Activated naive CD4-positive, alpha-beta T cell treated with anti-CD3 and anti-CD28 coated beads, Interleukin-2, amount 50 U/mL, for 72 hours (primary cell): ENCODE measurements at regions not wholly inside any gene's neighbourhood (a gene's known extent, or its start where the extent isn't known, plus 50 kb on each side); places are given as distances from the start of the nearest gene placed in this dataset.
A peak's percentile ranks its signal among the peaks of the same experiment; 100 is the strongest.

Experiments
- ATAC-seq, 2 donors: fragments of 150-1000 bp; cut with Tn5 transposase; 2 replicates each; pipeline ENCODE4 v1.10.0; 2021; ENCODE audit warnings: mild to moderate bottlenecking in 2 of 2, moderate library complexity in 2 of 2
- DNase-seq, 2 donors: peaks; one replicate each; pipeline ENCODE4 v3.0.0; 2021 to 2022; ENCODE audit warnings: low spot score in 2 of 2
- H3K27ac Mint-ChIP-seq, 2 donors: one replicate each; pipeline ENCODE4 v1.8.0; 2022; ENCODE audit warnings: mild to moderate bottlenecking in 2 of 2, mixed read lengths in 2 of 2
- H3K36me3 Mint-ChIP-seq, 2 donors: one replicate each; pipeline ENCODE4 v1.8.0; 2022; ENCODE audit warnings: mixed read lengths in 2 of 2
- H3K9me3 Mint-ChIP-seq, 2 donors: one replicate each; pipeline ENCODE4 v1.8.0; 2022; ENCODE audit warnings: mixed read lengths in 2 of 2

GRCh38 chr3:34298653-34299052 lies 500.2 kb downstream of the PDCD6IP start:
- ATAC-seq = no peak
- H3K27ac Mint-ChIP-seq = no peak overlapping the region
- H3K36me3 Mint-ChIP-seq = no peaks in the 10 kb centered on the region
- H3K9me3 Mint-ChIP-seq = no peaks in the 10 kb centered on the region
- DNase-seq = no peak

GRCh38 chr3:34300621-34301020 lies 502.2 kb downstream of the PDCD6IP start:
- Mint-ChIP-seq H3K27ac (peak overlapping the region in 1 of 2 donors; percentile 9), H3K36me3 (no peaks in the 10 kb centered on the region), H3K9me3 (no peaks in the 10 kb centered on the region)
- ATAC-seq = no peak
- DNase-seq = no peak

GRCh38 chr3:34301313-34301712 lies 502.9 kb downstream of the PDCD6IP start:
- no peak overlapping the region for H3K27ac Mint-ChIP-seq
- no peak for DNase-seq
- no peak for ATAC-seq
- H3K9me3 Mint-ChIP-seq = no peaks in the 10 kb centered on the region
- H3K36me3 Mint-ChIP-seq = no peaks in the 10 kb centered on the region

GRCh38 chr3:34305266-34305665 lies 506.8 kb downstream of the PDCD6IP start:
- Mint-ChIP-seq H3K9me3 (peaks cover 0 to 8% of the 10 kb centered on the region in 2 donors), H3K27ac (no peak overlapping the region), H3K36me3 (no peaks in the 10 kb centered on the region)
- ATAC-seq (no peak), DNase-seq (no peak)

- ATAC-seq (no peak), DNase-seq (no peak)
- H3K36me3 Mint-ChIP-seq = no peaks in the 10 kb centered on the region
- peaks cover 3 to 20% of the 10 kb centered on the region in 2 donors for H3K9me3 Mint-ChIP-seq
- H3K27ac Mint-ChIP-seq = no peak overlapping the region
Observed at GRCh38 chr3:34312684-34313083, 514.3 kb downstream of the PDCD6IP start.

- no peak for ATAC-seq
- H3K27ac Mint-ChIP-seq = no peak overlapping the region
- H3K36me3 Mint-ChIP-seq = no peaks in the 10 kb centered on the region
- no peak for DNase-seq
- peaks cover 6 to 14% of the 10 kb centered on the region in 2 donors for H3K9me3 Mint-ChIP-seq
Observed at GRCh38 chr3:34319881-34320280, 521.5 kb downstream of the PDCD6IP start.

GRCh38 chr3:34323517-34323916 lies 525.1 kb downstream of the PDCD6IP start:
- no peak for ATAC-seq
- DNase-seq = no peak
- Mint-ChIP-seq H3K27ac (no peak overlapping the region), H3K36me3 (no peaks in the 10 kb centered on the region), H3K9me3 (no peaks in the 10 kb centered on the region)

- H3K36me3 Mint-ChIP-seq = no peaks in the 10 kb centered on the region
- ATAC-seq = no peak
Observed at GRCh38 chr3:34346656-34347055, 548.2 kb downstream of the PDCD6IP start.

GRCh38 chr3:34351882-34352777 lies 553.7 kb downstream of the PDCD6IP start:
- H3K9me3 Mint-ChIP-seq = no peaks in the 10 kb centered on the region
- no peaks in the 10 kb centered on the region for H3K36me3 Mint-ChIP-seq
- no peak for DNase-seq
- ATAC-seq = no peak
- H3K27ac Mint-ChIP-seq = no peak overlapping the region

More at GRCh38 chr3:34346656-34347055, 548.2 kb downstream of the PDCD6IP start:
- Mint-ChIP-seq H3K27ac (no peak overlapping the region), H3K9me3 (no peaks in the 10 kb centered on the region)
- DNase-seq = no peak

GRCh38 chr3:34352778-34353331 lies 554.4 kb downstream of the PDCD6IP start:
- no peak for ATAC-seq
- Mint-ChIP-seq H3K9me3 (no peaks in the 10 kb centered on the region), H3K27ac (no peak overlapping the region), H3K36me3 (no peaks in the 10 kb centered on the region)
- no peak for DNase-seq

- H3K36me3 Mint-ChIP-seq = no peaks in the 10 kb centered on the region
- peaks cover 0 to 4% of the 10 kb centered on the region in 2 donors for H3K9me3 Mint-ChIP-seq
- H3K27ac Mint-ChIP-seq = no peak overlapping the region
- ATAC-seq (no peak), DNase-seq (no peak)
Observed at GRCh38 chr3:34357461-34357860, 559.0 kb downstream of the PDCD6IP start.

GRCh38 chr3:34359064-34359463 lies 560.6 kb downstream of the PDCD6IP start:
- ATAC-seq = no peak
- Mint-ChIP-seq H3K27ac (no peak overlapping the region), H3K36me3 (no peaks in the 10 kb centered on the region), H3K9me3 (peaks cover 0 to 4% of the 10 kb centered on the region in 2 donors)
- DNase-seq = no peak

GRCh38 chr3:34360713-34361112 lies 562.3 kb downstream of the PDCD6IP start:
- Mint-ChIP-seq H3K36me3 (no peaks in the 10 kb centered on the region), H3K27ac (no peak overlapping the region), H3K9me3 (peaks cover 0 to 4% of the 10 kb centered on the region in 2 donors)
- ATAC-seq (no peak), DNase-seq (no peak)

GRCh38 chr3:34361921-34362320 lies 563.5 kb downstream of the PDCD6IP start:
- ATAC-seq (peak; percentile 60 to 87), DNase-seq (no peak)
- Mint-ChIP-seq H3K9me3 (peaks cover 0 to 4% of the 10 kb centered on the region in 2 donors), H3K27ac (no peak overlapping the region), H3K36me3 (no peaks in the 10 kb centered on the region)

GRCh38 chr3:34362910-34363309 lies 564.5 kb downstream of the PDCD6IP start:
- ATAC-seq (no peak), DNase-seq (no peak)
- no peaks in the 10 kb centered on the region for H3K36me3 Mint-ChIP-seq
- no peak overlapping the region for H3K27ac Mint-ChIP-seq
- peaks cover 0 to 4% of the 10 kb centered on the region in 2 donors for H3K9me3 Mint-ChIP-seq

- ATAC-seq = no peak
- Mint-ChIP-seq H3K36me3 (no peaks in the 10 kb centered on the region), H3K9me3 (peaks cover 0 to 4% of the 10 kb centered on the region in 2 donors), H3K27ac (no peak overlapping the region)
- no peak for DNase-seq
Observed at GRCh38 chr3:34363881-34364280, 565.5 kb downstream of the PDCD6IP start.

- H3K9me3 Mint-ChIP-seq = peaks cover 0 to 4% of the 10 kb centered on the region in 2 donors
- H3K36me3 Mint-ChIP-seq = no peaks in the 10 kb centered on the region
- DNase-seq (no peak), ATAC-seq (no peak)
- H3K27ac Mint-ChIP-seq = no peak overlapping the region
Observed at GRCh38 chr3:34364335-34364734, 565.9 kb downstream of the PDCD6IP start.

- DNase-seq (no peak), ATAC-seq (no peak)
- Mint-ChIP-seq H3K27ac (no peak overlapping the region), H3K9me3 (peaks cover 0 to 4% of the 10 kb centered on the region in 2 donors), H3K36me3 (no peaks in the 10 kb centered on the region)
Observed at GRCh38 chr3:34365231-34365630, 566.8 kb downstream of the PDCD6IP start.
